ENCODE measurements at regions not wholly inside any gene's neighbourhood (a gene's known extent, or its start where the extent isn't known, plus 50 kb on each side); places are given as distances from the start of the nearest gene placed in this dataset.

GRCh38 chr10:130363899-130364445 lies 227.8 kb downstream of the GLRX3 start:
- DNase-seq (no peak), ATAC-seq (no peak)
- H3K4me1 ChIP-seq = peaks cover 0 to 13% (median 4%) of the 10 kb centered on the region in 9 donors
- no peak overlapping the region for H3K4me3 ChIP-seq
- WGBS, 2 donors = 93 to 94% methylated on average over 8 of the region's 8 CpGs
- no peaks in the 10 kb centered on the region for H3K9me3 ChIP-seq
- H3K36me3 ChIP-seq = no peaks in the 10 kb centered on the region
- H3K27me3 ChIP-seq = no peaks in the 10 kb centered on the region
- intact Hi-C loops (cut with DNase I) = no loop called here
- H3K27ac ChIP-seq = no peak overlapping the region
- TF ChIP-seq CTCF (IDR thresholded peaks at IDR 0.05) = no peak

GRCh38 chr10:130364631-130365411 lies 228.6 kb downstream of the GLRX3 start:
- no peak for DNase-seq
- no peak for ATAC-seq
- Histone ChIP-seq H3K27ac (no peak overlapping the region), H3K4me1 (peaks cover 0 to 13% (median 4%) of the 10 kb centered on the region in 9 donors), H3K36me3 (no peaks in the 10 kb centered on the region), H3K4me3 (no peak overlapping the region), H3K27me3 (no peaks in the 10 kb centered on the region), H3K9me3 (no peaks in the 10 kb centered on the region)
- 74 to 77% methylated on average over 17 of the region's 17 CpGs for WGBS, 2 donors
- TF ChIP-seq CTCF (IDR thresholded peaks at IDR 0.05) = no peak
- intact Hi-C loops (cut with DNase I) = no loop called here

GRCh38 chr10:130368761-130369560 lies 232.8 kb downstream of the GLRX3 start:
- Histone ChIP-seq H3K27me3 (peaks cover 0 to 24% (median 5%) of the 10 kb centered on the region in 7 donors), H3K27ac (no peak overlapping the region), H3K4me1 (no peaks in the 10 kb centered on the region), H3K4me3 (no peak overlapping the region), H3K36me3 (no peaks in the 10 kb centered on the region), H3K9me3 (no peaks in the 10 kb centered on the region)
- 74 to 79% methylated on average over 20 of the region's 20 CpGs for WGBS, 2 donors
- intact Hi-C loops (cut with DNase I) = no loop called here
- no peak for TF ChIP-seq CTCF (IDR thresholded peaks at IDR 0.05)
- no peak for ATAC-seq
- DNase-seq = no peak

- TF ChIP-seq CTCF (IDR thresholded peaks at IDR 0.05) = no peak
- Histone ChIP-seq H3K36me3 (no peaks in the 10 kb centered on the region), H3K27ac (no peak overlapping the region), H3K9me3 (peaks cover 0 to 3% (median 0%) of the 10 kb centered on the region in 11 donors), H3K4me3 (no peak overlapping the region), H3K4me1 (no peaks in the 10 kb centered on the region), H3K27me3 (peaks cover 0 to 24% (median 5%) of the 10 kb centered on the region in 7 donors)
- no peak for DNase-seq
- ATAC-seq = no peak
- intact Hi-C loops (cut with DNase I) = no loop called here
- 71 to 82% methylated on average over 13 of the region's 13 CpGs for WGBS, 2 donors
Observed at GRCh38 chr10:130369645-130370381, 233.6 kb downstream of the GLRX3 start.
